SW480 (cell line): ENCODE measurements at regions not wholly inside any gene's neighbourhood (a gene's known extent, or its start where the extent isn't known, plus 50 kb on each side); places are given as distances from the start of the nearest gene placed in this dataset.
"Not testable (repeated sequence)": the region's sequence is repeated elsewhere in the genome, so short reads cannot be mapped to it uniquely, and the experiment has no call there.

ENCODE experiments used
- DNase-seq: peaks from one replicate; pipeline ENCODE4 v3.0.0-alpha.2; 2016; ENCODE audit warnings: low spot score

GRCh38 chr18:64405161-64405560 lies 256.3 kb upstream of the LINC00305 start:
- no peak for DNase-seq

GRCh38 chr18:64403784-64404503 lies 255.1 kb upstream of the LINC00305 start:
- DNase-seq, result no peak

GRCh38 chr18:64402636-64403035 lies 253.7 kb upstream of the LINC00305 start:
- DNase-seq, result no peak

GRCh38 chr18:64401268-64402060 lies 252.6 kb upstream of the LINC00305 start:
- DNase-seq, result no peak

GRCh38 chr18:64399566-64399965 lies 250.7 kb upstream of the LINC00305 start:
- no peak for DNase-seq

GRCh38 chr18:64398320-64398719 lies 249.4 kb upstream of the LINC00305 start:
- no peak for DNase-seq

- DNase-seq, result no peak
Measured at GRCh38 chr18:64392202-64392601, 243.3 kb upstream of the LINC00305 start.

- no peak for DNase-seq
Measured at GRCh38 chr18:64384101-64384500, 235.2 kb upstream of the LINC00305 start.

GRCh38 chr18:64380117-64380516 lies 231.2 kb upstream of the LINC00305 start:
- DNase-seq, result no peak

- no peak for DNase-seq
Measured at GRCh38 chr18:64379662-64380061, 230.8 kb upstream of the LINC00305 start.

- no peak for DNase-seq
Measured at GRCh38 chr18:64377446-64377845, 228.6 kb upstream of the LINC00305 start.

- no peak for DNase-seq
Measured at GRCh38 chr18:64372850-64373249, 224.0 kb upstream of the LINC00305 start.

- not testable (repeated sequence) for DNase-seq
Measured at GRCh38 chr18:64369830-64370440, 221.0 kb upstream of the LINC00305 start.

GRCh38 chr18:64365106-64365505 lies 216.2 kb upstream of the LINC00305 start:
- no peak for DNase-seq

- DNase-seq, result no peak
Measured at GRCh38 chr18:64337673-64338072, 188.8 kb upstream of the LINC00305 start.

- DNase-seq, result no peak
Measured at GRCh38 chr18:64337018-64337417, 188.1 kb upstream of the LINC00305 start.

- DNase-seq, result no peak
Measured at GRCh38 chr18:64334748-64335147, 185.9 kb upstream of the LINC00305 start.

GRCh38 chr18:64333584-64333983 lies 184.7 kb upstream of the LINC00305 start:
- DNase-seq, result no peak

- no peak for DNase-seq
Measured at GRCh38 chr18:64332835-64333234, 183.9 kb upstream of the LINC00305 start.

GRCh38 chr18:64331419-64331818 lies 182.5 kb upstream of the LINC00305 start:
- no peak for DNase-seq

GRCh38 chr18:64330931-64331330 lies 182.0 kb upstream of the LINC00305 start:
- no peak for DNase-seq

GRCh38 chr18:64330161-64330560 lies 181.3 kb upstream of the LINC00305 start:
- no peak for DNase-seq

GRCh38 chr18:64322189-64322588 lies 173.3 kb upstream of the LINC00305 start:
- no peak for DNase-seq
